Mesendoderm (in vitro differentiated cells): ENCODE measurements at regions not wholly inside any gene's neighbourhood (a gene's known extent, or its start where the extent isn't known, plus 50 kb on each side); places are given as distances from the start of the nearest gene placed in this dataset.
A peak's percentile ranks its signal among the peaks of the same experiment; 100 is the strongest.

Experiments used
- DNase-seq: peaks from one replicate; pipeline ENCODE4 v3.0.0; 2013
- H2AK5ac ChIP-seq: 2 replicates; pipeline ENCODE4 v1.6.1; 2013; ENCODE audit warnings: low read length, inconsistent platforms
- H2BK120ac ChIP-seq: 2 replicates; pipeline ENCODE4 v1.6.1; 2013; ENCODE audit warnings: low read depth, mild to moderate bottlenecking, low read length, moderate library complexity, mixed read lengths
- H2BK15ac ChIP-seq: replicated peaks from 2 replicates; pipeline ENCODE4 v1.6.1; 2013; ENCODE audit warnings: low read depth, mild to moderate bottlenecking, moderate library complexity
- H2BK5ac ChIP-seq: 2 replicates; pipeline ENCODE4 v1.6.1; 2013; ENCODE audit warnings: low read length, inconsistent platforms
- H3K18ac ChIP-seq: 2 replicates; pipeline ENCODE4 v1.6.1; 2013; ENCODE audit warnings: mild to moderate bottlenecking, low read length, mixed read lengths
- H3K23ac ChIP-seq: one replicate; pipeline ENCODE4 v1.6.1; 2013; ENCODE audit warnings: low read length
- H3K27ac ChIP-seq: 2 replicates; pipeline ENCODE4 v1.5.1; 2013; ENCODE audit warnings: low read depth, mild to moderate bottlenecking, inconsistent platforms, low read length, moderate library complexity
- H3K27me3 ChIP-seq: 2 replicates; pipeline ENCODE4 v1.6.1; 2013; ENCODE audit warnings: low read length, control low read depth, mild to moderate bottlenecking, inconsistent platforms; ENCODE audit not compliant: insufficient read depth, poor library complexity
- H3K36me3 ChIP-seq: 2 replicates; pipeline ENCODE4 v1.6.1; 2013; ENCODE audit warnings: low read length, inconsistent platforms; ENCODE audit not compliant: control insufficient read depth, insufficient read depth
- H3K4ac ChIP-seq: one replicate; pipeline ENCODE4 v1.6.1; 2013; ENCODE audit warnings: low read depth, mild to moderate bottlenecking, low read length, moderate library complexity
- H3K4me1 ChIP-seq: 2 replicates; pipeline ENCODE4 v1.6.1; 2013; ENCODE audit warnings: low read depth, low read length, inconsistent platforms; ENCODE audit not compliant: control insufficient read depth
- H3K4me2 ChIP-seq: 2 replicates; pipeline ENCODE4 v1.6.1; 2013; ENCODE audit warnings: low read length
- H3K4me3 ChIP-seq: 2 replicates; pipeline ENCODE4 v1.5.1; 2013; ENCODE audit warnings: mild to moderate bottlenecking, low read length
- H3K56ac ChIP-seq: one replicate; pipeline ENCODE4 v1.6.1; 2013; ENCODE audit warnings: low read length
- H3K79me1 ChIP-seq: 2 replicates; pipeline ENCODE4 v1.6.1; 2013; ENCODE audit warnings: low read length, inconsistent platforms
- H3K79me2 ChIP-seq: 2 replicates; pipeline ENCODE4 v1.6.1; 2013; ENCODE audit warnings: mild to moderate bottlenecking, low read length; ENCODE audit not compliant: control insufficient read depth, insufficient read depth
- H3K9ac ChIP-seq: 2 replicates; pipeline ENCODE4 v1.6.1; 2013; ENCODE audit warnings: low read length, inconsistent platforms
- H4K5ac ChIP-seq: one replicate; pipeline ENCODE4 v1.6.1; 2013; ENCODE audit warnings: low read length
- H4K8ac ChIP-seq: one replicate; pipeline ENCODE4 v1.6.1; 2013; ENCODE audit warnings: low read depth, mild to moderate bottlenecking, control low read depth, low read length, moderate library complexity
- WGBS: extraction: QIAGEN DNeasy Blood & Tissue Kit; methylation state at CpG from one replicate; pipeline ENCODE4 v1.1.7; 2013; ENCODE audit warnings: low lambda C conversion rate, missing lambda C conversion rate; ENCODE audit not compliant: insufficient coverage; ENCODE audit errors: extremely low coverage; 5-methylcytosine and 5-hydroxymethylcytosine counted together

GRCh38 chr12:115504306-115505290 is 772.9 kb downstream of the MED13L start:
- peak; percentile 37 for DNase-seq
- Histone ChIP-seq H3K79me1 (no peaks in the 10 kb centered on the region), H2BK15ac (no peak overlapping the region), H2AK5ac (no peak overlapping the region), H3K79me2 (no peaks in the 10 kb centered on the region), H3K36me3 (no peaks in the 10 kb centered on the region), H3K9ac (no peak overlapping the region), H3K4me3 (no peak overlapping the region), H4K5ac (no peak overlapping the region), H2BK120ac (no peak overlapping the region), H3K4me1 (peaks cover 18% of the 10 kb centered on the region), H3K56ac (peak overlapping the region; percentile 15), H3K4ac (no peak overlapping the region), H3K23ac (no peak overlapping the region), H3K27ac (no peak overlapping the region), H4K8ac (no peak overlapping the region), H2BK5ac (no peak overlapping the region), H3K18ac (no peak overlapping the region), H3K27me3 (no peaks in the 10 kb centered on the region), H3K4me2 (no peak overlapping the region)
- no CpG with 5 or more reads among the region's 16 CpGs for WGBS

- Histone ChIP-seq H3K9ac (no peak overlapping the region), H3K27me3 (no peaks in the 10 kb centered on the region), H4K5ac (no peak overlapping the region), H3K18ac (no peak overlapping the region), H3K36me3 (no peaks in the 10 kb centered on the region), H2BK15ac (no peak overlapping the region), H3K4ac (no peak overlapping the region), H4K8ac (no peak overlapping the region), H3K4me1 (no peaks in the 10 kb centered on the region), H2BK5ac (no peak overlapping the region), H3K56ac (no peak overlapping the region), H3K4me3 (no peak overlapping the region), H3K23ac (no peak overlapping the region), H2AK5ac (no peak overlapping the region), H2BK120ac (no peak overlapping the region), H3K27ac (no peak overlapping the region), H3K4me2 (no peak overlapping the region), H3K79me2 (no peaks in the 10 kb centered on the region), H3K79me1 (no peaks in the 10 kb centered on the region)
- WGBS = no CpG with 5 or more reads among the region's 4 CpGs
- DNase-seq = no peak
These were observed 776.6 kb downstream of the MED13L start for GRCh38 chr12:115500872-115501271.

GRCh38 chr12:115495300-115495699 is 782.2 kb downstream of the MED13L start:
- no peak overlapping the region for H2AK5ac ChIP-seq
- no peaks in the 10 kb centered on the region for H3K27me3 ChIP-seq
- H3K56ac ChIP-seq = no peak overlapping the region
- H3K79me2 ChIP-seq = no peaks in the 10 kb centered on the region
- no peak overlapping the region for H4K5ac ChIP-seq
- no peaks in the 10 kb centered on the region for H3K4me1 ChIP-seq
- no peak overlapping the region for H2BK120ac ChIP-seq
- H3K4ac ChIP-seq = no peak overlapping the region
- no peak overlapping the region for H3K4me3 ChIP-seq
- no peak for DNase-seq
- no peak overlapping the region for H3K4me2 ChIP-seq
- H3K79me1 ChIP-seq = no peaks in the 10 kb centered on the region
- no peaks in the 10 kb centered on the region for H3K36me3 ChIP-seq
- H4K8ac ChIP-seq = no peak overlapping the region
- no CpG with 5 or more reads among the region's 3 CpGs for WGBS
- H3K9ac ChIP-seq = no peak overlapping the region
- H3K23ac ChIP-seq = no peak overlapping the region
- no peak overlapping the region for H2BK15ac ChIP-seq
- H2BK5ac ChIP-seq = no peak overlapping the region
- H3K18ac ChIP-seq = no peak overlapping the region
- H3K27ac ChIP-seq = no peak overlapping the region

DNA sequence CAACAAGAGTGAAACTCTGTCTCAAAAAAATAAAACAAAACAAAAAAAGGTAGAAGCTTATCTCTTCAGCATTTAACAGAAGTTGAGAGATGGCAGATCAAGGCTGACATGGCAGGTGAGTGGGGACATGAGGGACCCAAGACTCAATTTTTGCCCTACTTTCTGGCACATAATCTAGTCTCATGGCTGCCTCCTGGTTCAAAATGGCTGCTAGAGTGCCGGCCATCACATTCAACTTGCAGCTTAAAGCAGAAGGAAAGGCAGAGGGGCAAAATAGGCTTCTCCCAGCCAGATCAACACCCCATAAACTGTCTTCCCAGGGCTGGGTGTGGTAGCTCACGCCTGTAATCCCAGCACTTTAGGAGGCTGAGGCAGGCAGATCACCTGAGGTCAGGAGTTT is 784.9 kb downstream of the MED13L start:
- Histone ChIP-seq H3K4ac (no peak overlapping the region), H3K27me3 (no peaks in the 10 kb centered on the region), H2BK5ac (no peak overlapping the region), H3K36me3 (no peaks in the 10 kb centered on the region), H4K5ac (no peak overlapping the region), H2BK15ac (no peak overlapping the region), H3K9ac (no peak overlapping the region), H3K23ac (no peak overlapping the region), H3K79me2 (no peaks in the 10 kb centered on the region), H3K4me2 (no peak overlapping the region), H2BK120ac (no peak overlapping the region), H3K4me1 (no peaks in the 10 kb centered on the region), H3K79me1 (no peaks in the 10 kb centered on the region), H3K4me3 (no peak overlapping the region), H3K18ac (no peak overlapping the region), H4K8ac (no peak overlapping the region), H3K27ac (no peak overlapping the region), H2AK5ac (no peak overlapping the region), H3K56ac (no peak overlapping the region)
- no peak for DNase-seq
- WGBS = no CpG with 5 or more reads among the region's 2 CpGs

GRCh38 chr12:115491511-115492250 is 785.8 kb downstream of the MED13L start:
- no peak overlapping the region for H3K4me3 ChIP-seq
- H2BK15ac ChIP-seq = no peak overlapping the region
- H3K27me3 ChIP-seq = no peaks in the 10 kb centered on the region
- H3K4me2 ChIP-seq = no peak overlapping the region
- H3K4me1 ChIP-seq = no peaks in the 10 kb centered on the region
- H3K23ac ChIP-seq = no peak overlapping the region
- H4K8ac ChIP-seq = no peak overlapping the region
- H4K5ac ChIP-seq = no peak overlapping the region
- no peak for DNase-seq
- no peak overlapping the region for H3K9ac ChIP-seq
- H2BK5ac ChIP-seq = no peak overlapping the region
- H3K18ac ChIP-seq = no peak overlapping the region
- no CpG with 5 or more reads among the region's 8 CpGs for WGBS
- no peak overlapping the region for H3K27ac ChIP-seq
- H2BK120ac ChIP-seq = no peak overlapping the region
- H3K56ac ChIP-seq = no peak overlapping the region
- H3K79me1 ChIP-seq = no peaks in the 10 kb centered on the region
- H2AK5ac ChIP-seq = no peak overlapping the region
- no peaks in the 10 kb centered on the region for H3K79me2 ChIP-seq
- H3K36me3 ChIP-seq = no peaks in the 10 kb centered on the region
- no peak overlapping the region for H3K4ac ChIP-seq
